Embryonic facial prominence (tissue), 1 donor: ENCODE measurements at regions not wholly inside any gene's neighbourhood (a gene's known extent, or its start where the extent isn't known, plus 50 kb on each side); places are given as distances from the start of the nearest gene placed in this dataset.
"Not testable (repeated sequence)": the region's sequence is repeated elsewhere in the genome, so short reads cannot be mapped to it uniquely, and the experiment has no call there.

Experiments used
- DNase-seq: peaks from one replicate; pipeline ENCODE4 v3.0.0-alpha.2; 2016; ENCODE audit errors: extremely low spot score

GRCh38 chrX:121649417-121649816 lies 602.0 kb downstream of the GLUD2 start:
- DNase-seq = no peak

- DNase-seq = no peak
Observed at GRCh38 chrX:121655276-121655675, 607.9 kb downstream of the GLUD2 start.

- no peak for DNase-seq
Observed at GRCh38 chrX:121666171-121666570, 618.8 kb downstream of the GLUD2 start.

DNA sequence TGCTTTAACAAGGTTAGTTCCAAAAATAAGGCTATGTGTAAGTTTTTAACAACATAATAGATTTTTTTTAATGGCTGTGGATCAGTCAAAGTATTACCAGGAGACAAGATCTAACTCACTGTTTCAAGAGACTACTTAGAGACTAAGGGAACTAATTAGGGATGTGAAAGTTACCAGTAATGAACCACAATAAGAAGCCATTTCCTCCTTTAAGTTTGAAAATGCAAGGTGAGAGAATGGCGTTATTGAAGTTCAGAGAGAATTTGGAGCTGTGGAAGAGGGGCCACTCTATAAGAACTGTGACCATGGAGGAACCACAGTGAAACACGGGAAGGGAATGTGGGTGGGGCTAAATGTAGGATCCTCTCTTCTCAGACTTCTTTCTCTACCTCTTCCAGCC lies 624.2 kb downstream of the GLUD2 start:
- no peak for DNase-seq

DNA sequence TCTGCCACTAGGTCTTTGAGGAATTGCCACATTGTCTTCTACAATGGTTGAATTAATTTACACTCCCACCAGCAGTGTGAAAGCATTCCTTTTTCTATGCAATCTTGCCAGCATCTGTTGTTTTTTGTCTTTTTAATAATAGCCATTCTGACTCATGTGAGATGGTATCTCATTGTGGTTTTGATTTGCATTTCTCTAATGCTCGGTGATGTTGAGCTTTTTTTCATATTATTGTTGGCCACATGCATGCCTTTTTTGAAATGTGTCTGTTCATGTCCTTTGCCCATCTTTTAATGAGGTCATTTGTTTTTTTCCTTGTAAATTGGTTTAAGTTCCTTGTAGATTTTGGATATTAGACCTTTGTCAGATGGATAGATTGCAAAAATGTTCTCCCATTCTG lies 661.8 kb downstream of the GLUD2 start:
- DNase-seq = not testable (repeated sequence)

- no peak for DNase-seq
Observed at GRCh38 chrX:121733514-121733913, 686.1 kb downstream of the GLUD2 start.

DNA sequence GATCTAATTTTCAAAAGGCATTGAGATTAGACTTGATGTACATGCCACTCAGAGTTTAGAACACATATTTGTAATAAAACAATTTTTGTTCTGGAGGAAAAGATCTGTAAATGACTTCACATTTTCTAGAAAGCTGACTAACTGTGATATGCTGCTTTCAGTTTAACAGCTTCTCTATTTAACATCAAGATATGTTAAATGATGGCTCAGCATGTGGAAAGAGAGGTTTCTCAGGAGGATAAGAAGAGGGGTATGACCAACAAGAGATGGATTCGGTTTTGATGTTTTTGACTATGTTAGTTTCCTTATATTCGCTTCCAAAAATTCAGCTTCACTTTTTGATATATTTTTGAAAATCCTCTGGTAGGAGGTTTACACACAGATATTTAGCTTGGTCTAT lies 698.7 kb downstream of the GLUD2 start:
- DNase-seq = no peak

GRCh38 chrX:121753602-121754001 lies 706.2 kb downstream of the GLUD2 start:
- not testable (repeated sequence) for DNase-seq

DNA sequence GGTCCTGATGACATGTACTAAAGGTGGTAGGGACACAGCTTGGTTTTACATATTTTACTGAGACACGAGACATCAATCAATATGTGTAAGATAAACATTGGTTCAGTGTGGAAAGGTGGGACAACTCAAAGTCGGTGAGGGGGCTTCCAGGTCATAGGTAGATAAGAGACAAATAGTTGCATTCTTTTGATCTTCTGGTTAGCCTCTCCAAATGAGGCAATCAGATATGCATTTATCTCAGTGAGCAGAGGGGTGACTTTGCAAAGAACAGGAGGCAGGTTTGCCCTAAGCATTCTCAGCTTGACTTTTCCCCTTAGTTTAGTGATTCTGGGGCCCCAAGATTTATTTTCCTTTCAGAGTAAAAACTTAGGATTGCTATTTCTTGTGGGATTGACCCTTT lies 706.9 kb downstream of the GLUD2 start:
- DNase-seq = no peak

DNA sequence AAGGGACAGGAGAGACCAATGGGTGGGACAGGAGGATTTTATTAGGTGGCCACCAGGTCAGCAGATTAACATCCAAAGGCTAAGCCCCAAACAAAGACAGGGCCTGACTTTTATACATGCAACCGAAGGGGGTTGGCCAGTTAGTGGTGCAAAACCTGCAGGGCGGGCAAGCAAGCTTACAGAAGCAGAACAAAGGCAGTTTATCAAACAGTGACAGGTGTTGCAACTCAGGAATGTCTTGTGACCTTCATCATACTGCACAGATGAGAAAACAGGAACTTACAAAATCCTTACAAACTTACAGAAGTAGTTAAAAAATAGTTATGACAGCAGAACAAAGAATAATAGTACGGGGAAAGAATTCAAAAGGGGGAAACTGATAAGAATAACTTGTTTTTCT lies 708.1 kb downstream of the GLUD2 start:
- DNase-seq = no peak

- no peak for DNase-seq
Observed at GRCh38 chrX:121761845-121762244, 714.4 kb downstream of the GLUD2 start.

DNA sequence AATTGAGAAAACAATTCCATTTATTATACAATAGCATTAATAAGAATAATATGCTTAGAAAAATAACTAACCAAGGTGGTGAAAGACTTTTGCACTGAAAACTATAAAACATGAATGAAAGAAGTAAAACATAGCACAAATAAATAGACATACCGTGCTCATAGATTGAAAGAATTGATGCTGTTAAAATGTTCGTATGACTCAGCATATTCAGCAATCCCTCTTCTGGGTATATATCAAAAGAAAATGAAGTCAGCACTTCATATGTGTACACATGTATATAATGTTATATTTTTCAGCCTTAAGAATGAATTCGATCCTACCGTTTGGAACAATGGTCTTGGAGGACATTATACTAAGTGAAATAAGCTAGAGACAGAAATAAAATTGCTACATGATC lies 716.3 kb downstream of the GLUD2 start:
- DNase-seq = no peak

- not testable (repeated sequence) for DNase-seq
Observed at GRCh38 chrX:121768210-121768609, 720.8 kb downstream of the GLUD2 start.

DNA sequence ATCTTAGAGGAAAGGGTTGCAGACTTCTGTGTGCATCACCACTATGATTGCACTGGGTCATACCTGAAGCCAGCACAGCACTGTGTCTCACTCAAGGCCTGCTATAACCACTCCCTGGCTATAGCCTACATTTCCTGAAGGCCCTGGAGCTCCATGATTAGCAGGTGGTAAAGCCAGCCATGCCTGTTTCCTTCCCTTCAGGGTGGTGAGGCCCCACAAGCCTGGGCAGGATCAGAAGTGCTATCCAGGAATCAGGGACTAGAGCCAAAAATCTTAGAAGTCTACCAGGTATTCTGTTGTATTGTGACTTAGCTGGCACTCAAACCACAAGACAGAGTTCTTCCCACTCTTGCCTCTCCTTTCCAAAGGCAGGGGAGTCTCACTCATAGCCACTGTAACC lies 734.6 kb downstream of the GLUD2 start:
- no peak for DNase-seq

DNA sequence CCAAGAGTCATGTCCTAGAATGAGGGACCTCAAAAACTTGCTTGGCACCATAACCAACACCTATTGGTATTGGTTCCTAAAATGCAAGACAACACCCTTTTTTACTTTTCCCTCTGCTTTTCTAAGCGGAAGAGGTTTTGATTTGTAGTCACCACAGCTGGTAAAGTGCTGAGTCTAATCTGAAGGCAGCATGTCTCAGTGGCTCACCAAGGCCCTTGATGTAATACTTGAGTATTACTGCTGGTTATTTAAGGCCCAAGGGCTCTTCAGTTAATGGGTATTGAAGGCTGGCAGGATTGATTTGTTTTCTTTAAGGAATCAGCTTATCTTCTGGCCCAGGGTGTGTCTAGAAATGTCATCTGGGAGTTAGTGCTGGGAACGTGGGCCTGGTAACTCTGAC lies 735.1 kb downstream of the GLUD2 start:
- no peak for DNase-seq

DNA sequence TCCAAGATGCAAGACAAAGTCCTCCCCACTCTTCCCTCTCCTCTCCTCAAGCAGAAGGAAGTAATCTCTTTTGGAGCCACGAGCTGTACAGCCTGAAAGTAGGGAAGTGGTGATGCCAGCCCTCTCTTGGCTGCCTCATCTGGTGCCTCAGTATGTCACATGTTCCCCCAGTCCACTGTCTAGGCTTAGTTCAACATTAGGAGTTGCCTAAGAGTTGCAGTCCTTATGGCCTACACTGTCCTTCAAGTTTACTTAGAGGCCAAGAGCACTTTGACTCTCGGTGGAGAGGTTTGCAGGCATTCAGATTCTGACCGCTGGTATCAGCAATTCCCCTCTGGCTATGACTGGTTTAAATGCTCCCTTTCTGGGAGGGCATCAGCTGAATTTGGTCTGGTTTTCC lies 735.6 kb downstream of the GLUD2 start:
- no peak for DNase-seq

GRCh38 chrX:121802881-121803412 lies 755.5 kb downstream of the GLUD2 start:
- DNase-seq = no peak

DNA sequence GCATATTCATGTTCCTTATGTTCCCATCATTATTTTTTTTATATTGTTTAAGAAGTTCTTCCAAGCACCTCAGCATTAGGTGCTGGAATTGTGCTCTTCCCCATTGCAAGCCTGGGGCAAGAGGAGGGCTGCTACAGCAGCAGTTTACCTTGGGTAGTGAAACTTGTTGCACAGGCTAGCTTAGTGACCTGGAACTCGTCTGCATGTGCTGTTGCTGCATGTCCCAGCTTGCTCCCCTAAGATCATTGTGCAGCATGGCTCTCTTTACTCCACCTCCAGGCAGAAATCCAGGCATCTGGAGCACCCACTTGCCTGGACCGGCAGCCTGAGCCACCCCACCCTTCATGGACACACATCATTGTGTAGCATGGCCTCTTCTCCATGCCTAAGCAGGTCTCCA lies 776.0 kb downstream of the GLUD2 start:
- no peak for DNase-seq

- DNase-seq = no peak
Observed at GRCh38 chrX:121831601-121832000, 784.2 kb downstream of the GLUD2 start.

GRCh38 chrX:121832446-121832845 lies 785.0 kb downstream of the GLUD2 start:
- DNase-seq = no peak

- no peak for DNase-seq
Observed at GRCh38 chrX:121836000-121836399, 788.6 kb downstream of the GLUD2 start.

DNA sequence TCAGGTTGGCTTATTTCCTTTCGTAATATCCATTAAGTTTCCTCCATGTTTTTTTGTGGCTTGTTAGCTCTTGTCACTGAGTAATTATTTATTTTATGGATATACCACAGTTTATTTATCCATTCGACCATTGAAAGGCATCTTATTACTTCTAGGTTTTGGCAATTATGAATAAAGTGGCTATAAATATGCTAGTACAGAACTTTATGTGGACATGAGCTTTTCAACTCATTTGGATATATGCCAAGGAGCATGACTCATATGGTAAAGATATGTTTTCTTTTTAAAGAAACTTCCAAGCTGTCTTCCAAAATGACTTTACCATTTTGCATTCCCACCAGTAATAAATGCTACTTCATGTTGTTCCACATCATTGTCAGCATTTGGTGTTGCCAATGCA lies 803.6 kb downstream of the GLUD2 start:
- DNase-seq = no peak

DNA sequence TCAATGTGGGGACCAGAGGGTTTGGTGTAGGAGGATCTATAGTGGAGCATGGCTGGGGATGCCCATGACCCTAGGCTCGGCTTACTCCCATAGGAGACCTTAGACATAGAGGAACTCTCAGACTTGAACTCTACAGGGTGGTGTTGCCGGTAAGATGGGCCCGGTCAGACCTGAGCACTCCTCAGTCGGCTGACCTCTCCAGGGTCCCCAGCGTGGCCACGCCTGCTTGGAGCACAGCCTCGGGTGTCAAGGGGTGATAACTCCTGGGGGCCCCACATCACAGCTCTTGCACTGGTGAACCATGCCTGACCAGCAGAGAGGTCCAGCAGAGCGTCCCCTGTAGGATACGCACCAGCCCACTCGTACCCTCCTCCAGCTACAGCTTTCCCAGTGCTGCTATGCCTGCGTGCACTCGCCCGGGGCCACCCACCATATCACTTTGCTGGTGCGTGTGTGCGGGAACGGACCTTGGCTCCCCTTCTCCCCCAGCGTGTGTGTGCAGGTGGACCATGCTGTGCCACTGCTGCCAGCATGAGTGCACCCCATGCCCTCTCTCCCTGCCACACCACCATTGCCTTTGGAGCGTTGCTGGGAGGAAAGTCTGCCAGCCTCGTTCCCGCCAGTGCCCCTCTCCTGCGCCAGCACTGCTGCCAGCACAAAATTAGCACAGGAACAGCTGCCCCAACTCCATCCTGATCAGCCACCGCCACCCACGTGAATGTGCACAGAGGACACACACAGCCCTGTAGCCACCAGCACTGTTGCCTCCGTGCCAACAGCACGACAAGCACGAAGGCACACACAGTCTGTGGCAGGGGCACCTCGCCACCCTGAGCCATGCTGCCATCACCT lies 806.6 kb downstream of the GLUD2 start:
- no peak for DNase-seq

DNA sequence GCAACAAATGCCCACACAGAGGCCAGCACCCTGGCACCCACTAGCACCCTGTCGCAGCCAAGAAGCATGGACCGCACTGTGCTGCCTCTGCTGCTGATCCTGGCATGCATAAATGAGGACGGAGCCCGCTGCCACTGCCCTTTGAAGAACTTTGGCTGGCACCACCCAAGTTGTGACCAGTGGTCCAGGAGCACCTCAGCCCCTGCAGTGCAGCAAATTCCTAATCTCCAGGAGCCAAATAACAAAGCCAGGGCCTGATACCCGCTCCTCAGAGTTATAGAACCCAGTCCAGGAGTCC lies 807.2 kb downstream of the GLUD2 start:
- DNase-seq = no peak
